Midbrain (tissue), 1 donor: ENCODE measurements at regions not wholly inside any gene's neighbourhood (a gene's known extent, or its start where the extent isn't known, plus 50 kb on each side); places are given as distances from the start of the nearest gene placed in this dataset.
"Not testable (repeated sequence)": the region's sequence is repeated elsewhere in the genome, so short reads cannot be mapped to it uniquely, and the experiment has no call there.

Experiments used
- DNase-seq: peaks from one replicate; lab custom pipeline; 2025; lab: John Stamatoyannopoulos, UW

GRCh38 chr10:117457932-117458331, 82.7 kb upstream of the PDZD8 start:
- no peak for DNase-seq

DNA sequence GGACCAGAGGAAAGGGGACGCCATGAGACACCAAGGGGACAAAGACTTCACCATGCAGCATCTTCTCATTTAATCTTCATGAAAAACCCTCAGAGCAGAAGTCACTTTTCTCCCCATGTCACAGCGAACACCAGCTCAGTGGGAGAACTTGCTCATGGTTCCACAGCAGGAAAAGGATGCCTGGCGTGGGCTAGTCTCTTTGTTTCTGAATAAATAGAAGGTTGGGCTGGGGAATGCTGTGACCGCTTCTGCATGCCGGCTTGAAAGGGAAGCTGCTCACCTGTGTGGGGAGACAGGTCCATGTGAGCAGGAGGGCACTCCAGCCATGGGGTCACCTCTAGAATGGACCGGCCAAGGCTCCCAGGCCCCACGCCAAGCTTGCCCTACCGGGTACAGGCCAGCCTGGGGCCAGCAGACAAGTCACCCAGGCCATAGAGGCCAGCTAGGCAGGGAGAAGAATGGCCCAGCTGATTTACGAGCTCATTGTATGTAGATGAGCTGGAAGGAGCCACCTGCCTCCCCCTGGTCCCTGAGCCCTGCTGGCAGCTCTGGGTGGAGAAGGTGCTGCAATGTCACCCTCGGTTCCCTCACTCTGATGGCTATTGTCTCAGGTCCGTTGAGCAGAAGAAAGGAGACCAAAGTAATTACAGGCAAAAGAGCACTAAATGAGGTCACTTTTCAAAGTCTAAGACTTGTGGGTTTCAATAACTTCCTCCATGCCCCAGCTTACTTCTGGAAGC, 82.0 kb upstream of the PDZD8 start:
- no peak for DNase-seq

DNA sequence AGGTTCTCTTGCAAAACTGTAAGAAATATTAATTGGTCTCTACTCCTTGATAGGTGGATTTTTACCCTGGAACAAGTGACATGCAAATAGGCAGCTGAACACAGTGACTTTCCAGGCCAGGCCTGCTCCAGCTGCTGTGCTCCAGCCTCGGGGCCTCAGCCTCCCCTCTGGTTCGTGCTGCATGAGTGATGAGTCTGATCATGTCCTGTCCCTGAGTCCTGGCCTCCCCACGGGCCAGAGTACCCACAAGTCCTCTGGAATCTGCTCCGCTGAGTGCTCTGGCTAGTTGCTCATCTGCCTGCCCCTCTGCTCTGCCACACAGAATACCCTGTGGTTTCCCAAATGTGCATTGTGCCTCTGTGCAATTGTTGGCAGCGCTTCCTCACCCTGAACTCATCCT, 80.1 kb upstream of the PDZD8 start:
- no peak for DNase-seq

GRCh38 chr10:117454502-117454901, 79.3 kb upstream of the PDZD8 start:
- no peak for DNase-seq

GRCh38 chr10:117453484-117453883, 78.2 kb upstream of the PDZD8 start:
- not testable (repeated sequence) for DNase-seq

- no peak for DNase-seq
These were observed 75.7 kb upstream of the PDZD8 start for GRCh38 chr10:117450940-117451339.

DNA sequence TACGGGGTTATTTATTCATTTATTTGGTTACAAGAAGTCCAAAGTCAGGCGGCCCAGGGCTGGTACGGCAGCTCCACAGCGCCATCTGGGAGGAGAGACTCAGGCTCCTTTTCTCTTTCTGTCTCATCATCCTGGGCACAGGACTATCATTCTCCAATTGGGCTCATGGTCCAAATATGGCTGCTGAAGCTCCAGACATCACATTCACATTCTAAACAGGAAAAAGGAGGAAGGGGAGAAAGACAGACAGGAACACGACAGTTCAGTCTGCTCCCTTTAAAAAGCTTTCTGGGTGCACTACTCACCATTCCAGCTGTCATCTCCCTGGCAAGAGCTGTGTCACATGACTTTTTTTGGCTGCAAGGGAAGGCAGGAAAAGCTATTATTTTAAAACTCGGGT, 74.4 kb upstream of the PDZD8 start:
- no peak for DNase-seq

DNA sequence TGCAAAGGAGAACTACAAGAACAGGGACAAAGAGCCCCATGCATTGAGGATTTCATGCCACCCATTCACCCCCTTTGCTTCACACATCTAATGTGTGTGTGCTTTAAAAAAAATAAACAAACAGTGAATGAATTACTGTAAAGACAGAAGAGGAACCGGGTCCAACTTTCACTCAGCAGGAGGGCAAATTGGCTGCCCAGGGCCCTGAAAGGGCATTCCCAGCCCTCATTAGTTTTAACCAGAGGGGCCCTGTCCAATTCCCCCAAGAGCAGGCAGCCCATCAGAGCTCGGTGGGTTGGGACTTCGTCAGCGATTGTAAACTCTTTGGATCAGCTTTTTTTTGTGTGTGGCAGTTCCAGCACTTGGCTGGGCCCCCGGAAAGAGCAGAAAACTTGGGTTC, 73.6 kb upstream of the PDZD8 start:
- no peak for DNase-seq

GRCh38 chr10:117445992-117446391, 70.8 kb upstream of the PDZD8 start:
- no peak for DNase-seq

DNA sequence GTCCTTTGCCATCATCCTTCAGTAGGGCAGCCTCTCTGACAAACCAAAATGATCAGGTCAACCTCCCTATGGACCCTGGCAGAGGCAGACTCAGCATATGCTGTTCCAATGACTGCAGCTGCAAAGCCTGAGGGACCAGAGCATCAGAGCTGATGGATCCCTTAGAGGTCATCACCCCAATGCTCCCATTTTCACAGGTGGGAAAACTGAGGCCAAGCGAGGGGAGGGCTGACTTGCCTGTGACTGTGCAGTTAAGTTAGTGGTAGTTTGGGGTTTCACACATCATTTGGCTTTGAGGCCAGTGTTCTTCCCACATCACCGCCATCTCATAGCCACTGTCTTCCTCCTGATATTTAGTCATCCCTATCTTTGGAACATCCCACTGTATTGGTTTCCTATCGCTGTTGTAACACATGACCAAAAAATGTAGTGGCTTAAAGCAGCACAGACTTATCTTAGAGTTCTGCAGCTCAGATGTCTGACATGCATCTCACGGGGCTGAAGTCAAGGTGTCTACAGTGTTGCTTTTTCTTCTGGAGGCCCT, 69.3 kb upstream of the PDZD8 start:
- no peak for DNase-seq

- DNase-seq, result no peak
These were observed 68.4 kb upstream of the PDZD8 start for GRCh38 chr10:117443686-117444041.

DNA sequence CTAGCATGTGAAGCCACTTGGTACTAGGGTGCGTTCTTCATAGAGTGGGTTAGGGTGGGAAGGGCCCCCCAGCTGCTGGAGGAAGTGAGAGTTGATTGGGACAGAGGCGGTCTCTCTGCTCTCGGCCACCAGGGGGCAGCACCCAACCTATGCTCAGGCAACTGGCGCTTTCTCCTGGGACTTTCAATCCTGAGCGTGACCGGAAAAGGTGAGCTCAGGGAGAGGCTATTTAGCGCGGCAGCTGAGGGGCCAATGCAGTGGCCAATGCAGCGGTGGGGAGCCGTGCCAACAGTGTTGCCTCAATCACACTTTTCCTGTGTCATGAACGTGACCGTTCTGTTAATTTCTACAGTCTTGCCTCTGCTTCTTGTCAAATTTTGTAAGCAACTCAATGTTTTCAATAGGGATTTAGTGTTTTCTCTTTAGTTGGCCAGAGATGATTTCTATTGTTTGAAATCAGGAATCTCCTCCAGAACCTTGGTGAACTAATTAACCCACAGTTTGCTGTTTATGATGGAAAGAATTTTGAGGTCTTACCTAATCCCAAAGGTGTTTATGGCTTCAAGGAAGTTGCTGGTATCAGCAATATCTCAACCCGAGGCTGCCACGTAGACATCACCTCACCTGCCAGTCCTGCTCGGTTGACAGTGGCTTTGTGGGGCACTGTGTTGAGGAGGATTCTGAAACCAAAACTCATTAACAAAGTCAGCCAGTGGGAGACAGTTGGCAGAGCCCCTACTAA, 67.9 kb upstream of the PDZD8 start:
- peak; percentile 79 for DNase-seq

- DNase-seq, result no peak
These were observed 67.3 kb upstream of the PDZD8 start for GRCh38 chr10:117442521-117442920.

GRCh38 chr10:117441812-117442443, 66.7 kb upstream of the PDZD8 start:
- DNase-seq, result no peak

GRCh38 chr10:117441361-117441760, 66.1 kb upstream of the PDZD8 start:
- no peak for DNase-seq

- no peak for DNase-seq
These were observed 64.1 kb upstream of the PDZD8 start for GRCh38 chr10:117439243-117439912.

DNA sequence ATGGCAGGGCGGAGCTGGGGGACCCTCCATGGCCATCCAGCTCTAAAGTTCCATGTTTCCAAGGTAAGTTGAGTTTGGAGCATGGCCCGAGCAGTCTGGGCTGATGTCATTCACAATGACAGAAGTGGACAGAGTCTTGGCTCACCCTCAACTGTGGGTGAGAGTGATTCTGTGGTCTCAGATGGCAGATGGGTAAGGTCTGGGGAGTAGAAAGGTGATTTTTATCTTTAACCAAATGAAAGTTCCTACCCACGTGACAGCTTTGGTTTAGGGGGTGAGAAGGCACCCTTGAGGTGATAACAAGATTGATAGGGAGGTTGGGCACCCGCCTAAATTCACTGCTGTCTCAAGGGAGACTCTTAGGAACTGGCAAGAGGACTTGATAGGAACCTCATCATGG, 57.6 kb upstream of the PDZD8 start:
- DNase-seq, result no peak

GRCh38 chr10:117431160-117431559, 55.9 kb upstream of the PDZD8 start:
- no peak for DNase-seq

- not testable (repeated sequence) for DNase-seq
These were observed 55.3 kb upstream of the PDZD8 start for GRCh38 chr10:117430535-117430934.

- no peak for DNase-seq
These were observed 54.5 kb upstream of the PDZD8 start for GRCh38 chr10:117429643-117430265.

DNA sequence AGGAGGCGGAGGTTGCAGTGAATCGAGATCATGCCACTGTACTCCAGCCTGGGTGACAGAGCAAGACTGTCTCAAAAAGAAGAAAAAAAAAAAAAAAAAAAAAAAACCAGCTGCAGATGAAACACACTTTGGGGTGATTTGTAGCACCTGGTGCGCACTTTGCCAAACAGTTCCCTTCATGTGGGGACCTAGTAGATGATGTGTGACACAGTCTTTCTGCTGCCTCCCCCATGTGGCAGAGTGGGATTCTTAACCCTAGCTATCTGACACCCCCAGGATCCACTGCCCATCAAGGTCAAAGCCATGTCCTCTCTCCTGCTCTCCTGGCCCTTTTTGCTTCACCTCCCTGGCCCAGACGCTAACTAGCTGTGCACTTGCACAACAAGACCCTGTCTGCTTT, 52.1 kb upstream of the PDZD8 start:
- no peak for DNase-seq
